Psoas muscle (tissue), 7 donors: ENCODE measurements at regions not wholly inside any gene's neighbourhood (a gene's known extent, or its start where the extent isn't known, plus 50 kb on each side); places are given as distances from the start of the nearest gene placed in this dataset.

ENCODE experiments used
- ATAC-seq, 4 donors: fragments of 200-7000 bp; cut with Tn5 transposase; one replicate each; pipeline ENCODE4 v1.9.1; 2020; ENCODE audit warnings: moderate library complexity in 3 of 4, mild to moderate bottlenecking in 2 of 4
- DNase-seq, 2 donors: peaks; one replicate each; pipeline ENCODE4 v3.0.0-alpha.2; 2020
- H3K27ac ChIP-seq: fragments of 200-600 bp; one replicate; pipeline ENCODE4 v1.8.0; 2022
- H3K27me3 ChIP-seq, 3 donors: fragments of 200-600 bp in 1 of 3; one replicate each; pipeline versions ENCODE4 v1.6.1 to v1.8.0; 2013 to 2022; ENCODE audit warnings: low read length in 2 of 3, mild to moderate bottlenecking in 2 of 3, moderate library complexity in 1 of 3; ENCODE audit not compliant: insufficient read depth in 3 of 3
- H3K36me3 ChIP-seq, 2 donors: fragments of 200-600 bp in 1 of 2; one replicate each; pipeline versions ENCODE4 v1.6.1 to v1.8.0; 2013 to 2022; ENCODE audit warnings: low read depth in 1 of 2, mild to moderate bottlenecking in 1 of 2, moderate library complexity in 1 of 2; ENCODE audit not compliant: insufficient read depth in 1 of 2
- H3K4me1 ChIP-seq: fragments of 200-600 bp; one replicate; pipeline ENCODE4 v1.8.0; 2022
- H3K4me3 ChIP-seq: fragments of 200-600 bp; one replicate; pipeline ENCODE4 v1.8.0; 2022; ENCODE audit warnings: mild to moderate bottlenecking
- H3K9me3 ChIP-seq: fragments of 200-600 bp; one replicate; pipeline ENCODE4 v1.8.0; 2022
- CTCF ChIP-seq: fragments of 200-600 bp; IDR thresholded peaks from one replicate; pipeline ENCODE4 v1.8.0; 2022; ENCODE audit warnings: antibody characterized with exemption
- WGBS, 3 donors: extraction: QIAGEN DNeasy Blood & Tissue Kit; methylation state at CpG; one replicate each; pipeline versions ENCODE4 v1.1.6 to v1.1.7; 2013; 5-methylcytosine and 5-hydroxymethylcytosine counted together
- intact Hi-C, 2 donors: fragments of 100-400 bp; cut with DNase I; formaldehyde crosslinking; loops; one replicate each; pipeline versions ENCODE4 v1.11.0 to v1.14.2; 2022
- donor health status: healthy with polysubstance abuse.
- donor health status: DM: no; HTN: no; CAD: no; lungs with moderate emphysema.
- donor health status: Bipolar disorder and iron deficiency.
- donor health status: healthy.
- donor health status: DM: yes; HTN: yes; CAD: no.
- donor health status: DM: no; HTN: no; CAD: no.
- donor health status: DM: yes; HTN: yes; CAD: no.

GRCh38 chr2:16209799-16210198 is 269.4 kb downstream of the MYCN start:
- ATAC-seq = no peak
- Histone ChIP-seq H3K9me3 (no peaks in the 10 kb centered on the region), H3K27me3 (peaks cover 0 to 7% (median 0%) of the 10 kb centered on the region in 3 donors), H3K4me3 (no peak overlapping the region), H3K36me3 (no peaks in the 10 kb centered on the region), H3K4me1 (peaks cover 3% of the 10 kb centered on the region), H3K27ac (no peak overlapping the region)
- no peak for DNase-seq
- WGBS, 3 donors = 62 to 75% (median 68%) methylated on average over 1 of the region's 1 CpG
- TF ChIP-seq CTCF = no peak
- intact Hi-C loops = no loop called here

GRCh38 chr2:16208921-16209320 is 268.6 kb downstream of the MYCN start:
- Histone ChIP-seq H3K4me1 (peaks cover 3% of the 10 kb centered on the region), H3K27me3 (peaks cover 0 to 7% (median 0%) of the 10 kb centered on the region in 3 donors), H3K27ac (no peak overlapping the region), H3K9me3 (no peaks in the 10 kb centered on the region), H3K36me3 (no peaks in the 10 kb centered on the region), H3K4me3 (no peak overlapping the region)
- no peak for TF ChIP-seq CTCF
- intact Hi-C loops = no loop called here
- DNase-seq = no peak
- WGBS, 3 donors = 86 to 90% (median 90%) methylated on average over 1 of the region's 1 CpG
- ATAC-seq = no peak

- H3K4me1 ChIP-seq = peaks cover 3% of the 10 kb centered on the region
These were observed 268.0 kb downstream of the MYCN start for GRCh38 chr2:16208241-16208797.

GRCh38 chr2:16207611-16208010 is 267.3 kb downstream of the MYCN start:
- Histone ChIP-seq H3K9me3 (no peaks in the 10 kb centered on the region), H3K27ac (no peak overlapping the region), H3K4me3 (no peak overlapping the region), H3K36me3 (no peaks in the 10 kb centered on the region), H3K4me1 (peaks cover 3% of the 10 kb centered on the region), H3K27me3 (peaks cover 0 to 7% (median 0%) of the 10 kb centered on the region in 3 donors)
- DNase-seq (no peak), ATAC-seq (no peak)
- TF ChIP-seq CTCF = no peak
- intact Hi-C loops = no loop called here
- 71 to 85% (median 84%) methylated on average over 2 of the region's 2 CpGs for WGBS, 3 donors

More at GRCh38 chr2:16208241-16208797, 268.0 kb downstream of the MYCN start:
- TF ChIP-seq CTCF = no peak
- Histone ChIP-seq H3K27ac (no peak overlapping the region), H3K4me3 (no peak overlapping the region), H3K27me3 (peaks cover 0 to 7% (median 0%) of the 10 kb centered on the region in 3 donors), H3K36me3 (no peaks in the 10 kb centered on the region), H3K9me3 (no peaks in the 10 kb centered on the region)
- intact Hi-C loops = no loop called here
- ATAC-seq (no peak), DNase-seq (no peak)
- WGBS, 3 donors = 80 to 95% (median 82%) methylated on average over 6 of the region's 6 CpGs

GRCh38 chr2:16207151-16207550 is 266.8 kb downstream of the MYCN start:
- TF ChIP-seq CTCF = no peak
- intact Hi-C loops = no loop called here
- ATAC-seq = no peak
- WGBS, 3 donors = 86 to 95% (median 91%) methylated on average over 3 of the region's 3 CpGs
- Histone ChIP-seq H3K9me3 (no peaks in the 10 kb centered on the region), H3K27me3 (peaks cover 0 to 7% (median 0%) of the 10 kb centered on the region in 3 donors), H3K4me3 (no peak overlapping the region), H3K36me3 (no peaks in the 10 kb centered on the region), H3K4me1 (peaks cover 3% of the 10 kb centered on the region), H3K27ac (no peak overlapping the region)
- DNase-seq = no peak
